Gastrocnemius medialis (tissue), 4 donors: ENCODE measurements at regions not wholly inside any gene's neighbourhood (a gene's known extent, or its start where the extent isn't known, plus 50 kb on each side); places are given as distances from the start of the nearest gene placed in this dataset.
A peak's percentile ranks its signal among the peaks of the same experiment; 100 is the strongest.

Experiments used
- ATAC-seq, 2 donors: fragments of 150-250 bp; one replicate each; pipeline ENCODE4 v1.9.1; 2016
- DNase-seq, 2 donors: peaks; one replicate each; pipeline ENCODE4 v3.0.0-alpha.2; 2019
- H3K27ac ChIP-seq, 4 donors: fragments of 200-600 bp; sonication (generic); 1 replicate in 1 of 4; 2 replicates in 3 of 4; pipeline ENCODE4 v1.5.1; 2016 to 2018; ENCODE audit warnings: mild to moderate bottlenecking in 2 of 4, moderate library complexity in 1 of 4
- H3K27me3 ChIP-seq, 3 donors: fragments of 200-600 bp; sonication (generic) in 2 of 3; 1 replicate in 1 of 3; 2 replicates in 2 of 3; pipeline versions ENCODE4 v1.5.1 to v1.6.0; 2016 to 2019; ENCODE audit warnings: mild to moderate bottlenecking in 1 of 3, moderate library complexity in 1 of 3
- H3K36me3 ChIP-seq, 2 donors: fragments of 200-600 bp; sonication (generic) in 1 of 2; one replicate each; pipeline ENCODE4 v1.5.1; 2017 to 2018
- H3K4me1 ChIP-seq, 2 donors: fragments of 200-600 bp; sonication (generic) in 1 of 2; one replicate each; pipeline ENCODE4 v1.5.1; 2016 to 2017; ENCODE audit warnings: mild to moderate bottlenecking in 2 of 2
- H3K4me3 ChIP-seq, 4 donors: fragments of 200-600 bp; sonication (generic) in 3 of 4; 1 replicate in 1 of 4; 2 replicates in 3 of 4; pipeline ENCODE4 v1.5.1; 2016 to 2019; ENCODE audit warnings: mild to moderate bottlenecking in 2 of 4
- H3K9me3 ChIP-seq, 3 donors: fragments of 200-600 bp; sonication (generic) in 2 of 3; 1 replicate in 1 of 3; 2 replicates in 2 of 3; pipeline ENCODE4 v1.5.1; 2016 to 2019
- POLR2A ChIP-seq, 2 donors: fragments of 450-650 bp; IDR thresholded peaks; one replicate each; pipeline ENCODE4 v1.6.1; 2017; ENCODE audit warnings: antibody characterized with exemption in 2 of 2, mild to moderate bottlenecking in 2 of 2, moderate library complexity in 2 of 2
- in situ Hi-C, 4 donors: fragments of 200-750 bp; cut with MboI; loops; one replicate each; pipeline versions ENCODE4 v1.15.0 to v1.8.0; 2017; ENCODE audit warnings: low sequenced_read_pairs in 4 of 4
- intact Hi-C: fragments of 100-400 bp; cut with DNase I; formaldehyde crosslinking; loops from one replicate; pipeline ENCODE4 v1.15.1; 2023; ENCODE audit warnings: low total_unique reads
- TF ChIP-seq, protein P1 (sequence below), 5 experiments: fragments of 450-650 bp in 3 of 5; fragments of 200-600 bp in 2 of 5; sonication (generic) in 2 of 5; IDR thresholded peaks in 4 of 5; conservative IDR thresholded peaks in 1 of 5; 1 replicate in 4 of 5; 2 replicates in 1 of 5; pipeline ENCODE4 v1.5.1; 2016 to 2019; ENCODE audit warnings: antibody characterized with exemption in 5 of 5, mild to moderate bottlenecking in 3 of 5, moderate library complexity in 3 of 5

DNA sequence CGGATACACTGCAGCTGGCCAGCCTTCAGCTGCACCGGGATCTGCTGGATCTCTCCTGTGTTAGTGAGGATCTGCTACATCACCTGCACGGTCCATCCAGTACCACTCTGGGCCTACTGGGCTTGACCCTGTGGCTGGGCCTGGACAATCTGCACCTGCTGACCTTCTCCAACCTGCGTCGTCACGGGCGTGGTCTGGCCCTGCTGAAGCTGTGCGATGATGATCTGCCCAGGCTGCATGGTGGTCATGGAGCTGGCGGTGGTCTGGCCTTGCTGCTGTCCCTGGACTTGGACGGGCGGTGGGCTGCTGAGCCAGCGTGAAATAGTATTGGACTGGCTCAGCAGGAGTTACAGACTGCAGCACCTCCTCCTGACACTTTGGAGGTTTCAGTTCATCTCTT lies 137.1 kb upstream of the GAS1 start:
- Histone ChIP-seq H3K4me3 (no peak overlapping the region), H3K36me3 (no peaks in the 10 kb centered on the region), H3K27me3 (no peaks in the 10 kb centered on the region), H3K27ac (no peak overlapping the region), H3K9me3 (no peaks in the 10 kb centered on the region), H3K4me1 (peaks cover 12 to 13% of the 10 kb centered on the region in 2 donors)
- intact Hi-C loops, result no loop called here
- in situ Hi-C loops, result no loop called here
- ATAC-seq, result no peak
- TF ChIP-seq, protein P1, sequence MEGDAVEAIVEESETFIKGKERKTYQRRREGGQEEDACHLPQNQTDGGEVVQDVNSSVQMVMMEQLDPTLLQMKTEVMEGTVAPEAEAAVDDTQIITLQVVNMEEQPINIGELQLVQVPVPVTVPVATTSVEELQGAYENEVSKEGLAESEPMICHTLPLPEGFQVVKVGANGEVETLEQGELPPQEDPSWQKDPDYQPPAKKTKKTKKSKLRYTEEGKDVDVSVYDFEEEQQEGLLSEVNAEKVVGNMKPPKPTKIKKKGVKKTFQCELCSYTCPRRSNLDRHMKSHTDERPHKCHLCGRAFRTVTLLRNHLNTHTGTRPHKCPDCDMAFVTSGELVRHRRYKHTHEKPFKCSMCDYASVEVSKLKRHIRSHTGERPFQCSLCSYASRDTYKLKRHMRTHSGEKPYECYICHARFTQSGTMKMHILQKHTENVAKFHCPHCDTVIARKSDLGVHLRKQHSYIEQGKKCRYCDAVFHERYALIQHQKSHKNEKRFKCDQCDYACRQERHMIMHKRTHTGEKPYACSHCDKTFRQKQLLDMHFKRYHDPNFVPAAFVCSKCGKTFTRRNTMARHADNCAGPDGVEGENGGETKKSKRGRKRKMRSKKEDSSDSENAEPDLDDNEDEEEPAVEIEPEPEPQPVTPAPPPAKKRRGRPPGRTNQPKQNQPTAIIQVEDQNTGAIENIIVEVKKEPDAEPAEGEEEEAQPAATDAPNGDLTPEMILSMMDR (IDR thresholded peaks at IDR 0.05 in 4 of 5, conservative IDR thresholded peaks at IDR 0.05 in 1 of 5), result no peak
- TF ChIP-seq POLR2A (IDR thresholded peaks at IDR 0.05), result no peak
- no peak for DNase-seq

DNA sequence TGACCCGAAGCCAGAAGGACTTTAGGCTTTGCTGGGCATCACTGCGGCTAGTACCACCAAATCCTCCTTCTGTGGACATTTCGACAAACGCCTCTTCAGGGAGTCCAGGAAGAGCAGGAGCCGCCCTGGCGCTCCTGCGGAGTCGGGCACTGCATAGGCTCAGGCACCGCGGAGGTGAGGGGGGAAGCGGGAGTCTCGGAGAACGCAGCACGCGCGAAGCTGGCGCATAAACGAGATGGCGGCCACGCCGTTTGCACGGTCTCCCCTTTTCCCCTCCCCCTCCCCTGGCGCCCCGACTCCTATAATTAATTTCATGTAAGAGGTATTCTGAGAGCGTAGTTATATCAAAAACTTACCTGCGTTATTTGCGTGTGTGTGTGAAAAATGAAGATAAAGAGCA lies 137.8 kb upstream of the GAS1 start:
- intact Hi-C loops (no loop called here), in situ Hi-C loops (no loop called here)
- no peak for ATAC-seq
- peaks cover 12 to 13% of the 10 kb centered on the region in 2 donors for H3K4me1 ChIP-seq
- no peaks in the 10 kb centered on the region for H3K9me3 ChIP-seq
- no peaks in the 10 kb centered on the region for H3K27me3 ChIP-seq
- no peaks in the 10 kb centered on the region for H3K36me3 ChIP-seq
- H3K4me3 ChIP-seq, result no peak overlapping the region
- TF ChIP-seq, protein P1 (IDR thresholded peaks at IDR 0.05 in 4 of 5, conservative IDR thresholded peaks at IDR 0.05 in 1 of 5), result no peak
- no peak for TF ChIP-seq POLR2A (IDR thresholded peaks at IDR 0.05)
- no peak for DNase-seq
- H3K27ac ChIP-seq, result no peak overlapping the region

GRCh38 chr9:87085521-87085920 lies 138.2 kb upstream of the GAS1 start:
- no peak overlapping the region for H3K27ac ChIP-seq
- ATAC-seq (no peak), DNase-seq (no peak)
- H3K4me1 ChIP-seq, result peaks cover 12 to 13% of the 10 kb centered on the region in 2 donors
- TF ChIP-seq, protein P1 (IDR thresholded peaks at IDR 0.05 in 4 of 5, conservative IDR thresholded peaks at IDR 0.05 in 1 of 5), result no peak
- TF ChIP-seq POLR2A (IDR thresholded peaks at IDR 0.05), result no peak
- intact Hi-C loops, result no loop called here
- H3K4me3 ChIP-seq, result no peak overlapping the region
- no peaks in the 10 kb centered on the region for H3K36me3 ChIP-seq
- no peaks in the 10 kb centered on the region for H3K27me3 ChIP-seq
- no peaks in the 10 kb centered on the region for H3K9me3 ChIP-seq
- in situ Hi-C loops, result no loop called here

DNA sequence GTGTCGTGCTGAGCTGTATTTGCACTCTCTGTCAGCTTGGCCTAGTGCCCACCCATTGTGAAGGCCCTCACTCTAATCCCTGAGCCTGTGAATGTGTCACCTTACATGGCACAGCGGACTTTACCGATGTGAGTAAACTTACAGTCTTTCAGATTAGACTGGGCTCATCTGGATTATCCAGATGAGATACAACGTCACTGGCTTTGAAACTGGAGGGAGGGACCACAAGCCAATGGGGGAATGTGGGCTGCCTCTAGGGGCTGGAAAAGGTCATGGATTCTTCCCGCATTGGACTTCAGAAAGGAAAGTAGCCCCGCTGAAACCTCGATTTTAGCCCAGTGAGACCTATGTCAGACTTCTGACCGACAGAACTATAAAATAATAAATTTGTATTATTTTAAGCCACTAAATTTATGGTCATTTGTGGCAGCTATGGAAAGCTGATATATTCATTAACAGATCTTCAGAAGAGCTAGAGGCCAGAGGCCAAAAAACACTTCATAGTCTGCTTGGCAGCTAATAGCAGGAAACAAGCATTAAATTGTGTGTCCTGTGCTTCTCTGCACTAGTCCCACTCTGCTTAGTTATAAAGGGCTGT lies 139.0 kb upstream of the GAS1 start:
- DNase-seq (no peak), ATAC-seq (no peak)
- Histone ChIP-seq H3K4me3 (no peak overlapping the region), H3K9me3 (no peaks in the 10 kb centered on the region), H3K4me1 (peaks cover 12 to 13% of the 10 kb centered on the region in 2 donors), H3K36me3 (no peaks in the 10 kb centered on the region), H3K27me3 (no peaks in the 10 kb centered on the region), H3K27ac (peak overlapping the region in 1 of 4 donors; percentile 15)
- intact Hi-C loops, result no loop called here
- in situ Hi-C loops, result no loop called here
- no peak for TF ChIP-seq POLR2A (IDR thresholded peaks at IDR 0.05)
- TF ChIP-seq, protein P1 (IDR thresholded peaks at IDR 0.05 in 4 of 5, conservative IDR thresholded peaks at IDR 0.05 in 1 of 5), result no peak

GRCh38 chr9:87087197-87087596 lies 139.9 kb upstream of the GAS1 start:
- DNase-seq (no peak), ATAC-seq (no peak)
- no peaks in the 10 kb centered on the region for H3K9me3 ChIP-seq
- no peaks in the 10 kb centered on the region for H3K36me3 ChIP-seq
- intact Hi-C loops, result no loop called here
- in situ Hi-C loops, result no loop called here
- H3K27ac ChIP-seq, result no peak overlapping the region
- H3K27me3 ChIP-seq, result no peaks in the 10 kb centered on the region
- TF ChIP-seq, protein P1 (IDR thresholded peaks at IDR 0.05 in 4 of 5, conservative IDR thresholded peaks at IDR 0.05 in 1 of 5), result no peak
- no peak for TF ChIP-seq POLR2A (IDR thresholded peaks at IDR 0.05)
- no peak overlapping the region for H3K4me3 ChIP-seq
- peaks cover 12 to 13% of the 10 kb centered on the region in 2 donors for H3K4me1 ChIP-seq
